ENCODE measurements at regions not wholly inside any gene's neighbourhood (a gene's known extent, or its start where the extent isn't known, plus 50 kb on each side); places are given as distances from the start of the nearest gene placed in this dataset.

- TF ChIP-seq CTCF (IDR thresholded peaks at IDR 0.05): no peak
- Histone ChIP-seq H3K79me2 (no peaks in the 10 kb centered on the region), H3K4me1 (no peaks in the 10 kb centered on the region), H3K9ac (no peak overlapping the region), H3K27ac (no peak overlapping the region), H3K4me3 (ENCODE audit: low read depth, low read length) (no peak overlapping the region), H3K36me3 (ENCODE audit: control insufficient read depth, insufficient read depth, low read length) (no peaks in the 10 kb centered on the region), H3K9me3 (ENCODE audit: control insufficient read depth, low read length) (no peaks in the 10 kb centered on the region), H3K4me2 (ENCODE audit: low read length) (no peak overlapping the region), H3K27me3 (ENCODE audit: control insufficient read depth, insufficient read depth, low read length) (no peaks in the 10 kb centered on the region), H2AFZ (no peak overlapping the region)
Measured at GRCh38 chr5:18095061-18095460, 460.8 kb downstream of the TAF11L14 start.

- TF ChIP-seq CTCF (IDR thresholded peaks at IDR 0.05): no peak
- Histone ChIP-seq H3K79me2 (no peaks in the 10 kb centered on the region), H3K4me1 (no peaks in the 10 kb centered on the region), H3K9me3 (ENCODE audit: control insufficient read depth, low read length) (no peaks in the 10 kb centered on the region), H2AFZ (no peak overlapping the region), H3K27me3 (ENCODE audit: control insufficient read depth, insufficient read depth, low read length) (no peaks in the 10 kb centered on the region), H3K4me2 (ENCODE audit: low read length) (no peak overlapping the region), H3K4me3 (ENCODE audit: low read depth, low read length) (no peak overlapping the region), H3K36me3 (ENCODE audit: control insufficient read depth, insufficient read depth, low read length) (no peaks in the 10 kb centered on the region), H3K9ac (no peak overlapping the region), H3K27ac (no peak overlapping the region)
Measured at GRCh38 chr5:18097817-18098216, 463.6 kb downstream of the TAF11L14 start.

GRCh38 chr5:18098691-18099090 lies 464.4 kb downstream of the TAF11L14 start:
- H3K4me2 ChIP-seq (ENCODE audit: low read length): no peak overlapping the region
- no peaks in the 10 kb centered on the region for H3K4me1 ChIP-seq
- H2AFZ ChIP-seq: no peak overlapping the region
- no peak for TF ChIP-seq CTCF (IDR thresholded peaks at IDR 0.05)
- H3K4me3 ChIP-seq (ENCODE audit: low read depth, low read length): no peak overlapping the region
- H3K27me3 ChIP-seq (ENCODE audit: control insufficient read depth, insufficient read depth, low read length): no peaks in the 10 kb centered on the region
- no peaks in the 10 kb centered on the region for H3K9me3 ChIP-seq (ENCODE audit: control insufficient read depth, low read length)
- H3K27ac ChIP-seq: no peak overlapping the region
- no peaks in the 10 kb centered on the region for H3K36me3 ChIP-seq (ENCODE audit: control insufficient read depth, insufficient read depth, low read length)
- no peaks in the 10 kb centered on the region for H3K79me2 ChIP-seq
- H3K9ac ChIP-seq: no peak overlapping the region

- no peak overlapping the region for H3K4me3 ChIP-seq (ENCODE audit: low read depth, low read length)
- no peaks in the 10 kb centered on the region for H3K4me1 ChIP-seq
- no peak for TF ChIP-seq CTCF (IDR thresholded peaks at IDR 0.05)
- no peaks in the 10 kb centered on the region for H3K9me3 ChIP-seq (ENCODE audit: control insufficient read depth, low read length)
- H3K36me3 ChIP-seq (ENCODE audit: control insufficient read depth, insufficient read depth, low read length): no peaks in the 10 kb centered on the region
- H3K27me3 ChIP-seq (ENCODE audit: control insufficient read depth, insufficient read depth, low read length): no peaks in the 10 kb centered on the region
- no peak overlapping the region for H3K9ac ChIP-seq
- no peak overlapping the region for H3K27ac ChIP-seq
- H3K4me2 ChIP-seq (ENCODE audit: low read length): no peak overlapping the region
- no peak overlapping the region for H2AFZ ChIP-seq
- H3K79me2 ChIP-seq: no peaks in the 10 kb centered on the region
Measured at GRCh38 chr5:18099261-18099660, 465.0 kb downstream of the TAF11L14 start.

GRCh38 chr5:18101532-18101931 lies 467.3 kb downstream of the TAF11L14 start:
- Histone ChIP-seq H3K4me3 (ENCODE audit: low read depth, low read length) (no peak overlapping the region), H3K27me3 (ENCODE audit: control insufficient read depth, insufficient read depth, low read length) (no peaks in the 10 kb centered on the region), H3K4me1 (no peaks in the 10 kb centered on the region), H3K27ac (no peak overlapping the region), H3K9me3 (ENCODE audit: control insufficient read depth, low read length) (no peaks in the 10 kb centered on the region), H2AFZ (no peak overlapping the region), H3K9ac (no peak overlapping the region), H3K4me2 (ENCODE audit: low read length) (no peak overlapping the region), H3K79me2 (no peaks in the 10 kb centered on the region), H3K36me3 (ENCODE audit: control insufficient read depth, insufficient read depth, low read length) (no peaks in the 10 kb centered on the region)
- TF ChIP-seq CTCF (IDR thresholded peaks at IDR 0.05): no peak
